Bronchial epithelial cell (primary cell): ENCODE measurements at regions not wholly inside any gene's neighbourhood (a gene's known extent, or its start where the extent isn't known, plus 50 kb on each side); places are given as distances from the start of the nearest gene placed in this dataset.

Experiments
- DNase-seq: peaks from one replicate; pipeline ENCODE4 v3.0.0-alpha.2; 2010; ENCODE audit warnings: low read depth
- FAIRE-seq: peaks from 2 replicates; lab custom pipeline; 2011; peaks lifted over from hg19 to GRCh38; lab: Jason Lieb, UNC
- H3K27me3 ChIP-seq: 2 replicates; pipeline ENCODE4 v1.5.1; 2011; ENCODE audit warnings: low read length; ENCODE audit not compliant: control insufficient read depth, insufficient read depth
- H3K36me3 ChIP-seq: 2 replicates; pipeline ENCODE4 v1.5.1; 2011; ENCODE audit warnings: low read length; ENCODE audit not compliant: control insufficient read depth, insufficient read depth
- H3K4me3 ChIP-seq: 2 replicates; pipeline ENCODE4 v1.5.1; 2011; ENCODE audit warnings: mild to moderate bottlenecking, low read depth, low read length, control low read depth
- CTCF ChIP-seq: IDR thresholded peaks from 2 replicates; pipeline ENCODE4 v1.5.1; 2011; ENCODE audit warnings: mild to moderate bottlenecking, moderate library complexity, low read length, control low read depth, inconsistent platforms; ENCODE audit not compliant: insufficient read depth, severe bottlenecking

- no peak for FAIRE-seq
- TF ChIP-seq CTCF = no peak
Observed at GRCh38 chr1:55713516-55713915, 498.4 kb upstream of the USP24 start.

GRCh38 chr1:55712148-55712547 is 497.0 kb upstream of the USP24 start:
- TF ChIP-seq CTCF = no peak
- Histone ChIP-seq H3K27me3 (no peaks in the 10 kb centered on the region), H3K36me3 (no peaks in the 10 kb centered on the region), H3K4me3 (no peak overlapping the region)
- no peak for DNase-seq
- FAIRE-seq = no peak

More at GRCh38 chr1:55713516-55713915, 498.4 kb upstream of the USP24 start:
- DNase-seq = no peak
- H3K4me3 ChIP-seq = no peak overlapping the region
- no peaks in the 10 kb centered on the region for H3K27me3 ChIP-seq
- no peaks in the 10 kb centered on the region for H3K36me3 ChIP-seq

GRCh38 chr1:55708781-55709180 is 493.6 kb upstream of the USP24 start:
- no peak for TF ChIP-seq CTCF
- Histone ChIP-seq H3K36me3 (no peaks in the 10 kb centered on the region), H3K4me3 (no peak overlapping the region), H3K27me3 (no peaks in the 10 kb centered on the region)
- no peak for FAIRE-seq
- no peak for DNase-seq

GRCh38 chr1:55707846-55708245 is 492.7 kb upstream of the USP24 start:
- DNase-seq (no peak), FAIRE-seq (peak; percentile 88)
- TF ChIP-seq CTCF = no peak
- no peaks in the 10 kb centered on the region for H3K36me3 ChIP-seq
- no peak overlapping the region for H3K4me3 ChIP-seq
- H3K27me3 ChIP-seq = no peaks in the 10 kb centered on the region

GRCh38 chr1:55707196-55707595 is 492.0 kb upstream of the USP24 start:
- Histone ChIP-seq H3K36me3 (no peaks in the 10 kb centered on the region), H3K27me3 (no peaks in the 10 kb centered on the region), H3K4me3 (no peak overlapping the region)
- no peak for DNase-seq
- no peak for FAIRE-seq
- no peak for TF ChIP-seq CTCF

- no peak for TF ChIP-seq CTCF
- no peak for FAIRE-seq
- no peaks in the 10 kb centered on the region for H3K27me3 ChIP-seq
- no peaks in the 10 kb centered on the region for H3K36me3 ChIP-seq
- DNase-seq = no peak
- H3K4me3 ChIP-seq = no peak overlapping the region
Observed at GRCh38 chr1:55706397-55706796, 491.2 kb upstream of the USP24 start.
